ENCODE measurements at regions not wholly inside any gene's neighbourhood (a gene's known extent, or its start where the extent isn't known, plus 50 kb on each side); places are given as distances from the start of the nearest gene placed in this dataset.
"Not testable (repeated sequence)": the region's sequence is repeated elsewhere in the genome, so short reads cannot be mapped to it uniquely, and the experiment has no call there.

GRCh38 chr22:34841911-34842310 lies 224.0 kb upstream of the ISX start:
- no peaks in the 10 kb centered on the region for H3K36me3 ChIP-seq
- H3K4me1 ChIP-seq = no peaks in the 10 kb centered on the region
- TF ChIP-seq POLR2A (IDR thresholded peaks at IDR 0.05) = no peak
- no peak for TF ChIP-seq CTCF (IDR thresholded peaks at IDR 0.05)
- whole genome bisulfite sequencing, 2 donors = 56 to 57% methylated on average over 4 of the region's 4 CpGs
- no peak overlapping the region for H3K27ac ChIP-seq
- no peaks in the 10 kb centered on the region for H3K27me3 ChIP-seq
- no peak overlapping the region for H3K4me3 ChIP-seq (replicated peaks in 1 of 3)
- no peak for DNase-seq
- intact Hi-C loops (cut with DNase I) = no loop called here
- no peaks in the 10 kb centered on the region for H3K9me3 ChIP-seq

- intact Hi-C loops (cut with DNase I) = no loop called here
- Histone ChIP-seq H3K4me1 (no peaks in the 10 kb centered on the region), H3K36me3 (no peaks in the 10 kb centered on the region), H3K27me3 (no peaks in the 10 kb centered on the region), H3K27ac (no peak overlapping the region), H3K4me3 (replicated peaks in 1 of 3) (no peak overlapping the region), H3K9me3 (no peaks in the 10 kb centered on the region)
- WGBS, 2 donors = 87 to 92% methylated on average over 2 of the region's 2 CpGs
- no peak for DNase-seq
- no peak for TF ChIP-seq POLR2A (IDR thresholded peaks at IDR 0.05)
Observed at GRCh38 chr22:34842630-34843029, 223.3 kb upstream of the ISX start.

- H3K27me3 ChIP-seq; H3K27ac ChIP-seq; intact Hi-C loops (cut with DNase I); H3K9me3 ChIP-seq; H3K4me1 ChIP-seq; H3K36me3 ChIP-seq; H3K4me3 ChIP-seq (replicated peaks in 1 of 3); DNase-seq: not testable (repeated sequence)
- WGBS, 2 donors = 0 to 54% methylated on average over 1 of the region's 1 CpG
Observed at GRCh38 chr22:34843743-34844142, 222.2 kb upstream of the ISX start.

- WGBS, 2 donors = 91% methylated on average over 2 of the region's 2 CpGs
- H3K9me3 ChIP-seq = no peaks in the 10 kb centered on the region
- no peaks in the 10 kb centered on the region for H3K27me3 ChIP-seq
- no peak for TF ChIP-seq CTCF (IDR thresholded peaks at IDR 0.05)
- no peak for TF ChIP-seq POLR2A (IDR thresholded peaks at IDR 0.05)
- H3K36me3 ChIP-seq = no peaks in the 10 kb centered on the region
- DNase-seq = no peak
- no peaks in the 10 kb centered on the region for H3K4me1 ChIP-seq
- no peak overlapping the region for H3K27ac ChIP-seq
- intact Hi-C loops (cut with DNase I) = no loop called here
- H3K4me3 ChIP-seq (replicated peaks in 1 of 3) = no peak overlapping the region
Observed at GRCh38 chr22:34845391-34845790, 220.6 kb upstream of the ISX start.

GRCh38 chr22:34847072-34847471 lies 218.9 kb upstream of the ISX start:
- Histone ChIP-seq H3K27ac (no peak overlapping the region), H3K27me3 (no peaks in the 10 kb centered on the region), H3K4me3 (replicated peaks in 1 of 3) (no peak overlapping the region), H3K9me3 (no peaks in the 10 kb centered on the region), H3K4me1 (no peaks in the 10 kb centered on the region), H3K36me3 (no peaks in the 10 kb centered on the region)
- intact Hi-C loops (cut with DNase I) = no loop called here
- 31 to 45% methylated on average over 1 of the region's 1 CpG for WGBS, 2 donors
- DNase-seq = no peak
- TF ChIP-seq CTCF (IDR thresholded peaks at IDR 0.05) (no peak), POLR2A (IDR thresholded peaks at IDR 0.05) (no peak)

- no peaks in the 10 kb centered on the region for H3K36me3 ChIP-seq
- TF ChIP-seq POLR2A (IDR thresholded peaks at IDR 0.05) = no peak
- no peak for TF ChIP-seq CTCF (IDR thresholded peaks at IDR 0.05)
Observed at GRCh38 chr22:34849965-34850364, 216.0 kb upstream of the ISX start.

More at GRCh38 chr22:34849965-34850364, 216.0 kb upstream of the ISX start:
- no peaks in the 10 kb centered on the region for H3K27me3 ChIP-seq
- H3K9me3 ChIP-seq = no peaks in the 10 kb centered on the region
- no peaks in the 10 kb centered on the region for H3K4me1 ChIP-seq
- H3K27ac ChIP-seq = no peak overlapping the region
- no peak overlapping the region for H3K4me3 ChIP-seq (replicated peaks in 1 of 3)
- intact Hi-C loops (cut with DNase I) = no loop called here
- 68 to 72% methylated on average over 4 of the region's 4 CpGs for WGBS, 2 donors
- no peak for DNase-seq

Data from thyroid gland (tissue), 4 donors.